Calu3 (cell line): ENCODE measurements at regions not wholly inside any gene's neighbourhood (a gene's known extent, or its start where the extent isn't known, plus 50 kb on each side); places are given as distances from the start of the nearest gene placed in this dataset.

Source experiments
- BruUV-seq: library from RNA; stranded (reverse); fragments of 400-500 nt; replicated peaks from 2 replicates; lab custom pipeline; 2021; lab: Mats Ljungman, UMichigan
- CTCF ChIA-PET: fragments of 300-600 bp; sonication (Branson Sonifier 250); formaldehyde crosslinking; loops from one replicate; lab custom pipeline; 2022; ENCODE audit warnings: antibody characterized with exemption; lab: Charles Lee
- DNase-seq: peaks from one replicate; pipeline ENCODE4 v3.0.0; 2022
- H3K27ac Mint-ChIP-seq: one replicate; pipeline ENCODE4 v1.8.0; 2022; ENCODE audit warnings: mixed read lengths; ENCODE audit not compliant: unreplicated experiment
- H3K27me3 Mint-ChIP-seq: one replicate; pipeline ENCODE4 v1.8.0; 2022; ENCODE audit warnings: mixed read lengths; ENCODE audit not compliant: unreplicated experiment
- H3K36me3 Mint-ChIP-seq: one replicate; pipeline ENCODE4 v1.8.0; 2022; ENCODE audit warnings: mild to moderate bottlenecking, moderate library complexity, mixed read lengths; ENCODE audit not compliant: insufficient read depth, unreplicated experiment
- H3K4me1 Mint-ChIP-seq: one replicate; pipeline ENCODE4 v1.8.0; 2022; ENCODE audit warnings: mild to moderate bottlenecking, low read depth, mixed read lengths; ENCODE audit not compliant: unreplicated experiment
- H3K4me3 Mint-ChIP-seq: one replicate; pipeline ENCODE4 v1.8.0; 2022; ENCODE audit warnings: mild to moderate bottlenecking, low read depth, moderate library complexity, mixed read lengths; ENCODE audit not compliant: unreplicated experiment
- H3K9me3 Mint-ChIP-seq: one replicate; pipeline ENCODE4 v1.8.0; 2022; ENCODE audit warnings: low read depth, mixed read lengths; ENCODE audit not compliant: unreplicated experiment
- intact Hi-C: fragments of 100-400 bp; cut with micrococcal nuclease; formaldehyde crosslinking; loops from one replicate; pipeline ENCODE4 v1.10.0; 2022; ENCODE audit not compliant: unreplicated experiment
- TF ChIP-seq, protein P1 (sequence below): fragments of 200-600 bp; IDR thresholded peaks from one replicate; pipeline ENCODE4 v1.8.0; 2022; ENCODE audit warnings: antibody characterized with exemption; ENCODE audit not compliant: unreplicated experiment

DNA sequence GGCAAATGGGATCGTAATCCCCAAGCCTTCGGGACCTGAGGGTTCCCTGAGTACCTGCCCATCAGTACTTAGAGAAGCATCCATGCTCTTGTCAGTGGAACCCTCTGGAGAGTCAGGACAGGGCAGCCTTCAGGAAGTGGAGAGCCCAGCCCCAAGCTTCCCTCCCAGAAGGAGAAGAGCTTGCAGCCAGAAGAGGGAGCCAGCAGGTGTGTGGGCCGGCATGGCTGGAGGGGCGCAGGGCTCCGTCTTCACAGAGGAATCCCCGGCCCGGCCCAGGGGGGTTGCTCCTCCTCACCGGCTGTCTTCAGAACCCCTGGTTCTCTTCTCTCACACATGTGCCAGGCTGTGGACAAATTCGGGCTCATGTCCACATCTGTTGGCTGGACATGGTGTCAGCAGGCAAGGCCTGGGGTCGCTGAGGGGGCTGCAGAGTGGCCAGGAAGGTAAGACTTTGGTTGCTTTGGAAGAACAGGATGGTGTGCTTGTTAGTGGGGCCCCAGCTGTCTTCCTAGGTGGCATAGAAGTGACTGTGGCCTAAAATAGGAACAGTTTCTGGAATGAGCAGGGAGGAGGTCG lies 58.9 kb upstream of the RXRA start:
- TF ChIP-seq, protein P1, sequence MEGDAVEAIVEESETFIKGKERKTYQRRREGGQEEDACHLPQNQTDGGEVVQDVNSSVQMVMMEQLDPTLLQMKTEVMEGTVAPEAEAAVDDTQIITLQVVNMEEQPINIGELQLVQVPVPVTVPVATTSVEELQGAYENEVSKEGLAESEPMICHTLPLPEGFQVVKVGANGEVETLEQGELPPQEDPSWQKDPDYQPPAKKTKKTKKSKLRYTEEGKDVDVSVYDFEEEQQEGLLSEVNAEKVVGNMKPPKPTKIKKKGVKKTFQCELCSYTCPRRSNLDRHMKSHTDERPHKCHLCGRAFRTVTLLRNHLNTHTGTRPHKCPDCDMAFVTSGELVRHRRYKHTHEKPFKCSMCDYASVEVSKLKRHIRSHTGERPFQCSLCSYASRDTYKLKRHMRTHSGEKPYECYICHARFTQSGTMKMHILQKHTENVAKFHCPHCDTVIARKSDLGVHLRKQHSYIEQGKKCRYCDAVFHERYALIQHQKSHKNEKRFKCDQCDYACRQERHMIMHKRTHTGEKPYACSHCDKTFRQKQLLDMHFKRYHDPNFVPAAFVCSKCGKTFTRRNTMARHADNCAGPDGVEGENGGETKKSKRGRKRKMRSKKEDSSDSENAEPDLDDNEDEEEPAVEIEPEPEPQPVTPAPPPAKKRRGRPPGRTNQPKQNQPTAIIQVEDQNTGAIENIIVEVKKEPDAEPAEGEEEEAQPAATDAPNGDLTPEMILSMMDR = no peak
- no peaks in the 10 kb centered on the region for H3K36me3 Mint-ChIP-seq
- CTCF ChIA-PET = interaction anchor here (0.9 kb wide), 1 partner anchor 176 kb away, joined by 3 read pairs; no protein-coding TSS in a partner anchor
- H3K27me3 Mint-ChIP-seq = peaks cover 70% of the 10 kb centered on the region
- H3K27ac Mint-ChIP-seq = no peak overlapping the region
- intact Hi-C loops = no loop called here
- no peaks in the 10 kb centered on the region for H3K4me1 Mint-ChIP-seq
- H3K4me3 Mint-ChIP-seq = no peak overlapping the region
- no peaks in the 10 kb centered on the region for H3K9me3 Mint-ChIP-seq
- DNase-seq = no peak
- no TSS peak for BruUV-seq

DNA sequence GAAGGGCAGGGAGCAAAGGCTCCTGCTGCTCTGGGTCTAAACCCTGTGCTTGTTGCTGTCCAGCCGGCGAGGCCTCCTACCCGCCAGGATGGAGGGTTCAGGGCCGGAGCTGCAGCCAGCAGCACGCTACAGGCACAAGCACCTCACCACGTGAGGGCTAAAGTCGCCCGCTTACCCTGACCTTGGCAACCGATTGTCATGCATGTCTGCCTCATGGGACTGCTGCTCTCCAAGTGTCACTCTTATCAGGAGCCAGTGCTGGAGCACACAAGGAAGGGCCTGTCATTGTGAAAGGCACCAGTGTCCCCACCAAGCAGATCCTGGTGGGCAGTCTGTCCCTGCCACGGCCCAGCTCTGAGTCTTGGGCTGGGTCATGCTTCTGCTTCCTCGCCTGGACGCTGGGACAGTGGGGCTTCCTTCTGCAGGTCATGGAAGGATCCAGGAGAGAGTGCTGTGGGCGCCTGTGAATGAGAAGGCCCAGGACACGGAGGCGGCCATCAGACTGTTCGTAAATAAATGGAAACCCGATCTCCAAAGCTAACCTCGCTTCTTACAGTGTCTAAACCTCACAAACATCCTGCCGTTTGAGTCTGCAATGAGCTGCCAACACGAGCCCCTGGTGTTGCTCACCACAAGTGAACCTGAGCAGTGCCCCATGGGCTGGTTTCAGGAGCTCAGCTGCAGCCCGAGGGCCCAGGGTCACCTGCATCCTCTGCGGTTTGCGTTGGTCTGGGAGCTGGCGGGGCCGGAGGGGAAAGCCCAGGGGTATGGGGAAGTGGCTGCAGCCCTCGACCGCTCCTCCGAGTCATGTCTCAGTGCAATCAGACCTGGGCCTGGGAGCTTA lies 58.2 kb upstream of the RXRA start:
- TF ChIP-seq, protein P1 = no peak
- no peak overlapping the region for H3K4me3 Mint-ChIP-seq
- no peaks in the 10 kb centered on the region for H3K36me3 Mint-ChIP-seq
- CTCF ChIA-PET = interaction anchor here (0.9 kb wide), 1 partner anchor 175 kb away, joined by 3 read pairs; no protein-coding TSS in a partner anchor
- H3K27me3 Mint-ChIP-seq = peaks cover 70% of the 10 kb centered on the region
- H3K4me1 Mint-ChIP-seq = no peaks in the 10 kb centered on the region
- H3K9me3 Mint-ChIP-seq = no peaks in the 10 kb centered on the region
- H3K27ac Mint-ChIP-seq = no peak overlapping the region
- BruUV-seq = no TSS peak
- intact Hi-C loops = no loop called here
- no peak for DNase-seq

DNA sequence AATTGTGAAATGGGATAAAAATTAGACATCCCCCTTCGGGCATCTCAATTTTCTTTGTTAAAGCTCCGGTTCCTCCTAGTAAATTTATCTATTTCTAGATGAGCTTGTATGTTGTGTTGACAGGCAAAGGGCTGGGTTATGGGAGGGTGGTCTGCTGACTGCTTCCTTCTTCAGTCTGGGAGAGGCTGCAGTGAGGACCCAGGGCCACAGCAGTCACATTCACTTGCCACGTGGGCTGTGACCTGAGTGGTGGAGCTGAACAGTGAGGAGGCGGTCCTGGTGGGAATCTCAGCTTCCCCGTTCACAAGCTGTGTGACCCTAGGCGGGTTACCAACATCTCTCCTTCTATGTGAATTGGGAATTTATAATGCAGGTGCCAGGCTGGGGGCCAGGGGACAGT lies 57.5 kb upstream of the RXRA start:
- Mint-ChIP-seq H3K36me3 (no peaks in the 10 kb centered on the region), H3K27me3 (peaks cover 70% of the 10 kb centered on the region), H3K27ac (no peak overlapping the region), H3K4me3 (no peak overlapping the region), H3K4me1 (no peaks in the 10 kb centered on the region), H3K9me3 (no peaks in the 10 kb centered on the region)
- DNase-seq = no peak
- no TSS peak for BruUV-seq
- CTCF ChIA-PET = no interaction called here
- TF ChIP-seq, protein P1 = no peak
- intact Hi-C loops = no loop called here

DNA sequence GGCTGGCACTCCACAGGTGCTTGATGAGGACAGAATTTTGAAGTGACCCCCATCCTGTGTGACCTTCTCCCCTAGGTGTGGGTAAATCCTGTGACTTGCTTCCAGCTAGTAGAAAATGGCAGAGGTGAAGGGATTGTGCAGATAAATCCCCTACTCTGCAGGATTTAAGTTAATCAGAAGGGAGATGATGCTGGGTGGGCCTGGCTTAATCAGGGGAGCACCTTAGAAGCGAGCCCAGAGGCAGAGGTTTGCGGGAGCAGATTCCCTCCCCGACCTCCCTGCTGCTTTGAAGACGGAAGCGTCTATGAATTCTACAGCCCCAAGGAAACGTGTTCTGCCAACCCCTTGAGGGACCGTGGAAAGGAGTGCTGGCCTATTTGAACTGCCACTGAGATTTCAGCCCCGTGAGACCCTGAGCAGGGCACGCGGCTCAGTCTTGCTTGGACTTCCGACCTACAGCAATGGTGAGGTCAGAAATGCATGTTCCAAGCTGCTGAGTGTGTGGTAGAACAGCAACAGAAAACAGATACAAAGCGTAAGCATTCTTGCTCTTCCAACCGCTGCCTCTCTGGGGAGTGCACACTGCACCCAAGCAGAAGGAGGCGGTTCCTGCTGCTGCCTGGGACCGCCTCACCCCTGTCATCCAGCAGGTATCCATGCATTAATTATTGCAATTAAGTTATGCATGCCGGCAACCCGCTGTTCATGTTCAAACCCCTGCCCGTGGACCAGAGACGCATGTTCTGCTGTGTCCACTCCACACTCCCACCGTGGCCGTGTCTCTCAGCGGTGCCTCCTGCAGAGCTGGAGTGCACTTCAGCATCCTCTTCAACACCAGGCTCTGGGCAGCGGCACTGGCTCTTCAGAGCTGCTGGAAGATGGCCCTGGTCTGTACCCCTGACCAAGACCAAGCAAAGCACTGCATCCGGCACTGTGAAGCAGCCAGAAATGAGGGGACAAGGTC lies 54.6 kb upstream of the RXRA start:
- intact Hi-C loops = no loop called here
- TF ChIP-seq, protein P1 = no peak
- Mint-ChIP-seq H3K4me3 (no peak overlapping the region), H3K27ac (no peak overlapping the region), H3K36me3 (no peaks in the 10 kb centered on the region), H3K4me1 (no peaks in the 10 kb centered on the region), H3K27me3 (peaks cover 55% of the 10 kb centered on the region), H3K9me3 (no peaks in the 10 kb centered on the region)
- CTCF ChIA-PET = no interaction called here
- DNase-seq = no peak
- no TSS peak for BruUV-seq
